ENCODE measurements at regions not wholly inside any gene's neighbourhood (a gene's known extent, or its start where the extent isn't known, plus 50 kb on each side); places are given as distances from the start of the nearest gene placed in this dataset.

GRCh38 chr1:187281085-187281484 lies 452.3 kb downstream of the PLA2G4A start:
- H3K9ac ChIP-seq (ENCODE audit: low read length), result no peak overlapping the region
- no peak overlapping the region for H2AFZ ChIP-seq (ENCODE audit: low read length)
- H3K9me3 ChIP-seq (ENCODE audit: low read length), result no peaks in the 10 kb centered on the region
- TF ChIP-seq, protein P1, sequence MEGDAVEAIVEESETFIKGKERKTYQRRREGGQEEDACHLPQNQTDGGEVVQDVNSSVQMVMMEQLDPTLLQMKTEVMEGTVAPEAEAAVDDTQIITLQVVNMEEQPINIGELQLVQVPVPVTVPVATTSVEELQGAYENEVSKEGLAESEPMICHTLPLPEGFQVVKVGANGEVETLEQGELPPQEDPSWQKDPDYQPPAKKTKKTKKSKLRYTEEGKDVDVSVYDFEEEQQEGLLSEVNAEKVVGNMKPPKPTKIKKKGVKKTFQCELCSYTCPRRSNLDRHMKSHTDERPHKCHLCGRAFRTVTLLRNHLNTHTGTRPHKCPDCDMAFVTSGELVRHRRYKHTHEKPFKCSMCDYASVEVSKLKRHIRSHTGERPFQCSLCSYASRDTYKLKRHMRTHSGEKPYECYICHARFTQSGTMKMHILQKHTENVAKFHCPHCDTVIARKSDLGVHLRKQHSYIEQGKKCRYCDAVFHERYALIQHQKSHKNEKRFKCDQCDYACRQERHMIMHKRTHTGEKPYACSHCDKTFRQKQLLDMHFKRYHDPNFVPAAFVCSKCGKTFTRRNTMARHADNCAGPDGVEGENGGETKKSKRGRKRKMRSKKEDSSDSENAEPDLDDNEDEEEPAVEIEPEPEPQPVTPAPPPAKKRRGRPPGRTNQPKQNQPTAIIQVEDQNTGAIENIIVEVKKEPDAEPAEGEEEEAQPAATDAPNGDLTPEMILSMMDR (IDR thresholded peaks at IDR 0.05; ENCODE audit: low read length), result no peak
- TF ChIP-seq EZH2 (IDR thresholded peaks at IDR 0.05; ENCODE audit: borderline replicate concordance, low read length), result no peak
- H3K4me3 ChIP-seq (ENCODE audit: low read depth, low read length, poor library complexity, severe bottlenecking), result no peak overlapping the region
- no peaks in the 10 kb centered on the region for H3K36me3 ChIP-seq (ENCODE audit: insufficient read depth, low read length)
- H4K20me1 ChIP-seq (ENCODE audit: insufficient read depth, low read length), result no peaks in the 10 kb centered on the region
- no peaks in the 10 kb centered on the region for H3K9me2 ChIP-seq (ENCODE audit: low read depth, low read length)
- no peaks in the 10 kb centered on the region for H3K4me1 ChIP-seq (ENCODE audit: insufficient read depth, low read length, severe bottlenecking)
- no peaks in the 10 kb centered on the region for H3K27me3 ChIP-seq (ENCODE audit: insufficient read depth, low read length)
- H3K4me2 ChIP-seq (ENCODE audit: low read length), result no peak overlapping the region
- H3F3A ChIP-seq (ENCODE audit: insufficient read depth, low read length), result no peaks in the 10 kb centered on the region
- no peak overlapping the region for H3K27ac ChIP-seq (ENCODE audit: low read depth, low read length, poor library complexity, severe bottlenecking)
- H3K79me2 ChIP-seq (ENCODE audit: insufficient read depth, low read length), result no peaks in the 10 kb centered on the region

DNA sequence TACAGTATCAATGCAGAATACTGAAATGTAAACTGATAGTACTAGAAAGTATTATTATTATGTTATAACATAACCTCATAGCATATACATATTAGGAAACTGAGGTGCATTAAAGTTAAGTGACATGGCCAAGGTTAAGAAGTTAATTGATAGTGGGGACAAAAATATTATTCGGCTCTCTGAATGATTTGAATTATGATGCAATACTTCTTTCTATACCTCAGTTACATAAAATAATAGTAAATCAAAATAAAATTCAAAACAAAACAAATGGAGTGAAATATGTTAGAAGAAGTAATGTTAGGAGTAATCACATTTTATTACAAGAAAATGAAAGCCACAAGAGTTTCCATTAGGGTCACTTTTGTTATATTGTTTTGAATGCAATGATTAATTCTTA lies 455.2 kb downstream of the PLA2G4A start:
- no peak overlapping the region for H3K4me3 ChIP-seq (ENCODE audit: low read depth, low read length, poor library complexity, severe bottlenecking)
- H3K27me3 ChIP-seq (ENCODE audit: insufficient read depth, low read length), result no peaks in the 10 kb centered on the region
- no peaks in the 10 kb centered on the region for H3K36me3 ChIP-seq (ENCODE audit: insufficient read depth, low read length)
- no peaks in the 10 kb centered on the region for H3K9me3 ChIP-seq (ENCODE audit: low read length)
- H3K27ac ChIP-seq (ENCODE audit: low read depth, low read length, poor library complexity, severe bottlenecking), result no peak overlapping the region
- no peak overlapping the region for H3K4me2 ChIP-seq (ENCODE audit: low read length)
- H3K9me2 ChIP-seq (ENCODE audit: low read depth, low read length), result no peaks in the 10 kb centered on the region
- TF ChIP-seq, protein P1 (IDR thresholded peaks at IDR 0.05; ENCODE audit: low read length), result no peak
- no peak for TF ChIP-seq EZH2 (IDR thresholded peaks at IDR 0.05; ENCODE audit: borderline replicate concordance, low read length)
- no peaks in the 10 kb centered on the region for H3K4me1 ChIP-seq (ENCODE audit: insufficient read depth, low read length, severe bottlenecking)
- H4K20me1 ChIP-seq (ENCODE audit: insufficient read depth, low read length), result no peaks in the 10 kb centered on the region
- no peaks in the 10 kb centered on the region for H3F3A ChIP-seq (ENCODE audit: insufficient read depth, low read length)
- no peak overlapping the region for H2AFZ ChIP-seq (ENCODE audit: low read length)
- no peaks in the 10 kb centered on the region for H3K79me2 ChIP-seq (ENCODE audit: insufficient read depth, low read length)
- no peak overlapping the region for H3K9ac ChIP-seq (ENCODE audit: low read length)

GRCh38 chr1:187294421-187295201 lies 465.9 kb downstream of the PLA2G4A start:
- H3K9ac ChIP-seq (ENCODE audit: low read length), result no peak overlapping the region
- no peaks in the 10 kb centered on the region for H4K20me1 ChIP-seq (ENCODE audit: insufficient read depth, low read length)
- no peaks in the 10 kb centered on the region for H3F3A ChIP-seq (ENCODE audit: insufficient read depth, low read length)
- no peak overlapping the region for H3K4me3 ChIP-seq (ENCODE audit: low read depth, low read length, poor library complexity, severe bottlenecking)
- no peaks in the 10 kb centered on the region for H3K4me1 ChIP-seq (ENCODE audit: insufficient read depth, low read length, severe bottlenecking)
- TF ChIP-seq EZH2 (IDR thresholded peaks at IDR 0.05; ENCODE audit: borderline replicate concordance, low read length), result no peak
- TF ChIP-seq, protein P1 (IDR thresholded peaks at IDR 0.05; ENCODE audit: low read length), result no peak
- H3K9me3 ChIP-seq (ENCODE audit: low read length), result no peaks in the 10 kb centered on the region
- H3K4me2 ChIP-seq (ENCODE audit: low read length), result no peak overlapping the region
- no peak overlapping the region for H2AFZ ChIP-seq (ENCODE audit: low read length)
- no peaks in the 10 kb centered on the region for H3K36me3 ChIP-seq (ENCODE audit: insufficient read depth, low read length)
- no peaks in the 10 kb centered on the region for H3K79me2 ChIP-seq (ENCODE audit: insufficient read depth, low read length)
- no peaks in the 10 kb centered on the region for H3K9me2 ChIP-seq (ENCODE audit: low read depth, low read length)
- no peaks in the 10 kb centered on the region for H3K27me3 ChIP-seq (ENCODE audit: insufficient read depth, low read length)
- no peak overlapping the region for H3K27ac ChIP-seq (ENCODE audit: low read depth, low read length, poor library complexity, severe bottlenecking)
